ENCODE measurements at regions not wholly inside any gene's neighbourhood (a gene's known extent, or its start where the extent isn't known, plus 50 kb on each side); places are given as distances from the start of the nearest gene placed in this dataset.

- no peak overlapping the region for H3K4me3 Mint-ChIP-seq
- H4K20me1 ChIP-seq (replicated peaks; ENCODE audit: insufficient read depth), result no peaks in the 10 kb centered on the region
- H3K9me3 Mint-ChIP-seq, result no peaks in the 10 kb centered on the region
- ATAC-seq (no peak), DNase-seq (ENCODE audit: low spot score) (no peak)
- H3K27ac Mint-ChIP-seq, result no peak overlapping the region
- peaks cover 5% of the 10 kb centered on the region; the same call in 2 of the 3 replicates for H3K4me1 Mint-ChIP-seq
- H3F3A ChIP-seq (replicated peaks; ENCODE audit: low read depth), result no peaks in the 10 kb centered on the region
- no peak overlapping the region for H3K4me3 ChIP-seq
- no peak overlapping the region for H2AFZ ChIP-seq
- no peaks in the 10 kb centered on the region for H3K79me2 ChIP-seq (replicated peaks; ENCODE audit: insufficient read depth)
- H3K36me3 ChIP-seq (ENCODE audit: insufficient read depth), result no peaks in the 10 kb centered on the region
- H3K4me2 ChIP-seq, result no peak overlapping the region
- no peaks in the 10 kb centered on the region for H3K27me3 Mint-ChIP-seq (ENCODE audit: insufficient read depth, low read depth, poor library complexity)
- no peaks in the 10 kb centered on the region for H3K9me2 ChIP-seq (ENCODE audit: insufficient read depth)
- H3K36me3 Mint-ChIP-seq (ENCODE audit: low read depth), result no peaks in the 10 kb centered on the region
- no peaks in the 10 kb centered on the region for H3K4me1 ChIP-seq (ENCODE audit: insufficient read depth)
- H3K27ac ChIP-seq (ENCODE audit: low read depth), result no peak overlapping the region
- TF ChIP-seq NANOG (IDR thresholded peaks at IDR 0.05; ENCODE audit: borderline replicate concordance), result no peak
- TF ChIP-seq ZNF331 (CRISPR knock-in tag; IDR thresholded peaks at IDR 0.05; ENCODE audit: low read depth), result no peak
- no peak for TF ChIP-seq CREB1 (CRISPR knock-in tag; IDR thresholded peaks at IDR 0.05; ENCODE audit: low read depth)
- no peaks in the 10 kb centered on the region for H3K27me3 ChIP-seq (ENCODE audit: insufficient read depth)
Observed at GRCh38 chr5:38023371-38023770, 183.5 kb upstream of the GDNF start.

DNA sequence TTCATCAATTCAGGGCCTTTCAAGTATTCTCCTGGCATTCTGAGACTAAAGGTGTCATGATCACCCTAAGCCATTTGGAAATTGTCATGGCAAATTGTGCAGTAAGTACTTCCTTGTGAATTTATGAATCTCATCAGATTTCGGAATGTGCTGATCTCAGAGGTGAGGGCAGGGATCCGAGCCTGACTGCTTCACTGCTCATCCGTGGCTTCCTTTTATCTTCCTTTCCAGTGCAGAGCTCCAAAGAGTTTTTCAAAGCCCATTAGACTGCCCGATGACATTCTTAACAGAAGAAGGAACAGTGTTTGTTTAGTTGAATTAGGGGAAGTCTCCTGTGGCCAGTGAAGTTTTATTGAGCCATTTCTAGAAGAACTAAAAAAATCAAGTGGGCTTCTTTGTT, 182.8 kb upstream of the GDNF start:
- Histone ChIP-seq H3K79me2 (replicated peaks; ENCODE audit: insufficient read depth) (no peaks in the 10 kb centered on the region), H3K27ac (ENCODE audit: low read depth) (no peak overlapping the region), H3K27me3 (ENCODE audit: insufficient read depth) (no peaks in the 10 kb centered on the region), H4K20me1 (replicated peaks; ENCODE audit: insufficient read depth) (no peaks in the 10 kb centered on the region), H2AFZ (no peak overlapping the region), H3K4me1 (ENCODE audit: insufficient read depth) (no peaks in the 10 kb centered on the region), H3K4me3 (no peak overlapping the region), H3K9me2 (ENCODE audit: insufficient read depth) (no peaks in the 10 kb centered on the region), H3K4me2 (no peak overlapping the region), H3K36me3 (ENCODE audit: insufficient read depth) (no peaks in the 10 kb centered on the region), H3F3A (replicated peaks; ENCODE audit: low read depth) (no peaks in the 10 kb centered on the region)
- H3K36me3 Mint-ChIP-seq (ENCODE audit: low read depth), result no peaks in the 10 kb centered on the region
- H3K4me3 Mint-ChIP-seq, result no peak overlapping the region
- H3K27me3 Mint-ChIP-seq (ENCODE audit: insufficient read depth, low read depth, poor library complexity), result no peaks in the 10 kb centered on the region
- DNase-seq (ENCODE audit: low spot score) (no peak), ATAC-seq (no peak)
- no peaks in the 10 kb centered on the region for H3K9me3 Mint-ChIP-seq
- TF ChIP-seq ZNF331 (CRISPR knock-in tag; IDR thresholded peaks at IDR 0.05; ENCODE audit: low read depth) (no peak), NANOG (IDR thresholded peaks at IDR 0.05; ENCODE audit: borderline replicate concordance) (no peak), ETS1 (IDR thresholded peaks at IDR 0.05) (no peak), POLR2AphosphoS5 (IDR thresholded peaks at IDR 0.05; ENCODE audit: low read depth) (no peak), REST (IDR thresholded peaks at IDR 0.05; ENCODE audit: unreplicated experiment) (no peak), EZH2 (IDR thresholded peaks at IDR 0.05; ENCODE audit: low read depth, unreplicated experiment) (no peak), EZH2phosphoT487 (IDR thresholded peaks at IDR 0.05; ENCODE audit: unreplicated experiment) (no peak), ZNF114 (CRISPR knock-in tag; IDR thresholded peaks at IDR 0.05) (no peak)
- no peak overlapping the region for H3K27ac Mint-ChIP-seq
- H3K4me1 Mint-ChIP-seq, result no peaks in the 10 kb centered on the region
